ENCODE measurements at regions not wholly inside any gene's neighbourhood (a gene's known extent, or its start where the extent isn't known, plus 50 kb on each side); places are given as distances from the start of the nearest gene placed in this dataset.
"Not testable (repeated sequence)": the region's sequence is repeated elsewhere in the genome, so short reads cannot be mapped to it uniquely, and the experiment has no call there.

DNA sequence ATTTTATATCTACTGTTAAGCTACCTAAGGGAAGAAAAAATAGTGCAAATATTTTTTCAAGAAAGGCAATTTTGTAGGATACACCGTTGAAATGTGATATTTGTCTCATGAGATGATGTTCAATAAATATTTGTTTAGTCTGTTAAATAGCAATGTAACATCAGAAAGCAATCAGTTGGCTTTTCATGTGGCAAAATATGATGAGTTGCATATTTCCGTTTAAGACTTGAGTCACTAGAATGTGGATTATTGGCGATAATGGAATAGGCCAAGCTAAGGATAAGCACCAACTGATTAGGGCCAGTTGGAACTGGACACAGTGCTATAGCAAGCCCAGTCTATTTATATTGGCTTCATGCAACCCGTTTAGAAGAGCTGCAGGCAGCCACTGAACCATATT is 250.4 kb upstream of the SLC16A7 start:
- no peak for DNase-seq (ENCODE audit: low spot score)

DNA sequence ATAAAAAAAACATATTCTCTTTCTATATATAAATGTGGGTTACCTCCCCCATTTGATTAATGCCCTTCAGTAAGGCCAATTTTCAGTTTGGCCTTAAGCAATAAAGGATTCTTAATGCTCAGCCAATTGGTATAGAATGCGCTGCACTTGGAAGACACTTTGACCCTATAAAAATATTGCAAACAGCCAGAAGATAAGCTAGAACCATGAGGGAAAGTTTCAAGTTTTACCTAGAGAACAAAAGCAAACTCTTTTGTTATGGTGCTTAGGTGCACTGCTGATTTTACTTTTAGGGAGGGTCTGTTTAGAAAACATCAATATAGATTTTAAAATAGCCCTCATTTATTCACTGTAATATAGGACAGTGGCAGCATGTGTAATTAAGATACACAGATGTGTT is 251.6 kb upstream of the SLC16A7 start:
- no peak for DNase-seq (ENCODE audit: low spot score)

DNA sequence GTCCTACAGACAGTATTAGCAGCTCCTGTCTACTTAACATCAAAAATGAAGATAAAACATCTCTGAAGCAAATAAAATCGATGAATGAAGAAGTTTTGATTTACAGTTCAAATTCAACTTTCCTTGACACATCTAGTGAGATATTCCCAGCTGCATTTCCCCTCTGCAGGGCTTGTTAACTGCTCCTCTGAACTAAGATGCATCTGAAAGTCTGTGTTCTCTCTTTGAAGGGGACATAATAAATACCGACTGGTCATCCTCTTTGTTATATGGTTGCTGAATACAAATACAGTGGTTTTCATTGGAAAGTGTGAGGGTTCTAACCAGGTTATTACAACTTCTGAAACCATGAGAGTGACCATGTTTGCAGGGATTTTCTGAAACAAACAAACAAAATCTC is 266.4 kb upstream of the SLC16A7 start:
- DNase-seq (ENCODE audit: low spot score): no peak

DNA sequence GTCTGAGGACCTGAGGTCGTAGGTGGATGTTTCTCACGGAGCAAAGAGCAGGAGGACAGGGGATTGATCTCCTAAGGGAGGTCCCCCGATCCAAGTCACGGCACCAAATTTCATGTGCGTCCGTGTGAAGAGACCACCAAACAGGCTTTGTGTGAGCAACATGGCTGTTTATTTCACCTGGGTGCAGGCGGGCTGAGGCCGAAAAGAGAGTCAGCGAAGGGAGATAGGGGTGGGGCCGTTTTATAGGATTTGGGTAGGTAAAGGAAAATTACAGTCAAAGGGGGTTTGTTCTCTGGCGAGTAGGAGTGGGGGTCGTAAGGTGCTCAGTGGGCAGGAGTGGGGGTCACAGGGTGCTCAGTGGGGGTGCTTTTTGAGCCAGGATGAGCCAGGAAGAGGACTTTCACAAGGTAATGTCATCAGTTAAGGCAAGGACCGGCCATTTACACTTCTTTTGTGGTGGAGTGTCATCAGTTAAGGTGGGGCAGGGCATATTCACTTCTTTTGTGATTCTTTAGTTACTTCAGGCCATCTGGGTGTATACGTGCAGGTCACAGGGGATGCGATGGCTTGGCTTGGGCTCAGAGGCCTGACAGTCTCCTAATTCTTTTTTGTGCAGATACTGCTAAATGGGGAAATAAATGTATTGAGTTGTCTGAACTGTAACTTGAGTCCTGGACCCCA is 267.3 kb upstream of the SLC16A7 start:
- not testable (repeated sequence) for DNase-seq (ENCODE audit: low spot score)

DNA sequence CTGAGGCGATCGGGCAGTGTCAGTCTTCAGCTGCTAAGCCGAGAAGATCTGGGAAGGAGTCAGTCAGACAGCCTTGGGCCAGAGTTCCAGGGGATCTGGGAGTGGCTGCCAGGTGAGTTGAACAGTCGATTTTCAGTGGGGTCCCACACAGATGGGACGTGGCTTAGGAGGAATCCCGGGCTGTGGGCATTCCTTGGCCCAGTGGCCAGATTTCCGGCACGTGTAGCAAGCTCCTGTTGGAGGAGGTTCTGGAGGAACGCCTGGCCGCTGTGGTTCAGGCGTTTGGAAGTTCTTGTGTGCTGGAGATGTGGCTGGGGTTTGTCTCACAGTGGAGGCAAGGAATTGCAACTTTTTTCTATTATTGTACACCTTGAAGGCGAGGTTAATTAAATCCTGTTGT is 269.4 kb upstream of the SLC16A7 start:
- DNase-seq (ENCODE audit: low spot score): not testable (repeated sequence)

DNA sequence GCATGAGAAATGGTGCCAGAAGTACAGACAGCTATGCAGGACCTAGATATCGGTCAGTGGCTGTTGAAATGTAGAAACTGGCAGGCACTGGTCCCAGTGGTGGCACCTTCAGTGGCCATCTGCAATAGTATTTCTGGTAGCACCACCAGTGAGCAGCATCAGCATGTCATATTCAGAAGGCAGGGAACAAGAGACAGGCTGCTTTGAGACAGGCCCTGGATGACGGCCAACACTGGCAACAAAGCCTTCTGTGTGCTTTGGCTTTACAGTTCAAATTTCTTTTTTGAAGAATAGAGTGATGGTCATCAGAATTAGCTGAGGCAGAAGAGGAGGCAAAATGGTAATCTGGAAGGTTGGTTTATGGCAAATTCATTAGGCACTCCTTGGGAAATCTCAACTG is 273.4 kb upstream of the SLC16A7 start:
- DNase-seq (ENCODE audit: low spot score): peak; percentile 95

DNA sequence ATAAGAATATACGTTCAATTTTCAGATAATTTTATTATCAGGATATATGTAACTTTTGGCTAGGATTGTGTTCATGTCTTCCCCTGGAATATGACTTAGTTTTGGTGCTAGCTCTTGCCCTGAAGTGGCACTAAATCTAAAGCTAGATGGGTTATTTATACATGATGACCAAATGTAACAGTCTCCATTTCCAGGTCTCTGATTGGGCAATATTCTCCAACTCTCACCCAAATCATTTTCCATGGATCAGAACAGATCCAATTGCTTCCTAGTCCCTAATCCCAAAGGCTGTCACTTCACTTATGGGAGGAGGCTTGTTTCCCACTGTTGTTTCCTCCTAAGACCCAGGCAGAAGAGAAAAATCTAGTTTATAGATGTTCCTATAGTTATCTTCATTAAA is 274.6 kb upstream of the SLC16A7 start:
- DNase-seq (ENCODE audit: low spot score): no peak

DNA sequence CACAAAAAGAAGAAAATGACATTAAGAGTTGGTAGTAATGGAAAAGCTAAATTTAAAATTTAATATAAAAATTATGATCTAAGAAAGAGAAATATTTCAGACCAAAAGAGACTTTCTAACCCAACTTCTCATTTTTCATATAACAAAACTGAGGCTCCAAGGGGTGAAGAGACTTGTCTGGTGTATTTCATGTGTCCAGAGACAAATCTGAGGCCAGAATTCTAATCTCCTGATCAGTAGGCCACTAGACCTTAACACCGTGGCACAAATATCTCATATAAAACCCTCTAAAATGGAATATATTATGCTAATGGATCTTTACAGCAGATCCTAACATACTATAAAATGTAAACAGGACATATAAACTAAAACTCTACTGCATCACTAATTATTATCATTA is 275.7 kb upstream of the SLC16A7 start:
- no peak for DNase-seq (ENCODE audit: low spot score)

DNA sequence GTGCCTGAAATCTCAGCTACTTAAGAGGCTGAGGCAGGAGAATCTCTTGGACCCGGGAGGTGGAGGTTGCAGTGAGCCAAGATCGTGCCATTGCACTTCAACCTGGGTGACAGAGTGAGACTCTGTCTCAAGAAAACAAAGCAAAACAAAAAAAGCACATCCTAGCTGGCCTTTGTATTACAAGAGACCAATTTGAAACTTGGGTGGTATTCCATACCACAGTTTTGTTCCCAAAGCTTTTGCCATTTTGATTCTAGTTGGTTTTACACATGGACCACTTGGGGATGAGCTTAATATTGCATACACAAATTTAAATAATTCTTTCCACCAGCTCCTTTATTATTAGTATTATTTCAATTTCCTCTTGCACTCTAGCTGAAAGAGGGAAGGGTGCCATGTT is 276.9 kb upstream of the SLC16A7 start:
- no peak for DNase-seq (ENCODE audit: low spot score)

DNA sequence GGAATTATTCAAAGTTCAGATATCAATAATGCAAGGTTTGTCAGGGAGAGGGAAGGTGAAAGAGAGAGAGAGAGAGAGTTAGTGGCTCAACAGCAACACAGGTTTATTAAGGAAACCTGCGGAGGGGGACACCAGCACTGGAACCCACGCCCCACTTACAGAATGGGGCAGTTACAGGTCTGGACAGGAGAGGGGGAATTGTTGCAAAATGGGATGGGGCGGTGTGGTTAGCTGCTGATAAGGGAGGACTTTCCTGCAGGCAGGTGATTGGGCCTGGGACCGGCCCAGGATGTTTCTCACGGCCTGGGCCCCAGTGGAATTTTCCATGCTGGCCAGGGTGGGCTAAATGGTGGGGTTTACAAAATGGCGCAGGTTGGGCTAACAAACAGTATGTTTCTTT is 278.2 kb upstream of the SLC16A7 start:
- DNase-seq (ENCODE audit: low spot score): no peak

DNA sequence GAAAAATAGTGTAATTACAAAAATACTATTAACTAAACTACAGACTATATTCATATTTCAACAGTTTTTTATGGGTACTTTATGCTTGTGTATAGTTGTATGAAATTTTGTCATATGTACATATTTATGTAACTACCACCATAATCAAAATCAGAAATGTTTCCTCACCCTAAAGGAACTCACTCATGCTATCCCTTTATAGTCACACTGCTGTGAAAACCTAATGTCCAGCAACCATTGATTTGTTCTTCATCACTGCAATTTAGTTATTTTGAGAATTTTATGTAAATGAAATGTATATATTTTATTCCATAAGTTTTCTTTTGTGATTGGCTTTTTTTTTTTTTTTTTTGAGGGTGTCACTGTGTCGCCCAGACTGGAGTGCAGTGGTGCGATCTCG is 278.9 kb upstream of the SLC16A7 start:
- no peak for DNase-seq (ENCODE audit: low spot score)

DNA sequence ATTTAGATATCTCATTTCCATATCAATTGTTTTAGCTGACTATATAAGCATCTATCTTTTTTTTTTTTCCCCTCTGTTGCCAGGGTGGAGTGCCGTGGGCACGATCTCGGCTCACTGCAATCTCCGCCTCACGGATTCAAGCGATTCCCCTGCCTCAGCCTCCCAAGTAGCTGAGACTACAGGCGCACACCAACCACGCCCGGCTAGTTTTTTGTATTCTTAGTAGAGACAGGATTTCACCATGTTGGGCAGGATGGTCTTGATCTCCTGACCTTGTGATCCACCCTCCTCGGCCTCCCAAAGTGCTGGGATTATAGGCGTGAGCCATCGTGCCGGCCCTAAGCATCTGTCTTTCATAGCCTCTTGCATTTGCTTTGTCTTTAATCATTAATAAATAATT is 279.5 kb upstream of the SLC16A7 start:
- DNase-seq (ENCODE audit: low spot score): not testable (repeated sequence)

DNA sequence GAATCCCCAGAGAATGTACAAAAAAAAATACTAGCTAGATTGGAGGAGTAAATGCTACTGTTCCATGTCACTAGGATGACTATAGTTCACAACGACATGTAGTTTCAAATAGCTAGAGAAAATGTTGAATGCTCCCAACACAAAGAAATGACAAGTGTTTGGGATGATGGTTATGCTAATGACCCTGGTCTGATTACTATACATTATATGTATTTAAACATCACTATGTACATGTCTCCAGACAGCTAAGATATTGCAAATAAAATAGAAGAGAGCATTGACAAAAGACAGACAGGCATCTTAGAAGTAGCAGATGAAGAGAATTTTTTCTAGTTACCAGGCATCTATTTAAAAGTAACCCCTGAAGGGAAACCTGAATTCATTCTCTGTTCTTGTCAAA is 281.6 kb upstream of the SLC16A7 start:
- no peak for DNase-seq (ENCODE audit: low spot score)

DNA sequence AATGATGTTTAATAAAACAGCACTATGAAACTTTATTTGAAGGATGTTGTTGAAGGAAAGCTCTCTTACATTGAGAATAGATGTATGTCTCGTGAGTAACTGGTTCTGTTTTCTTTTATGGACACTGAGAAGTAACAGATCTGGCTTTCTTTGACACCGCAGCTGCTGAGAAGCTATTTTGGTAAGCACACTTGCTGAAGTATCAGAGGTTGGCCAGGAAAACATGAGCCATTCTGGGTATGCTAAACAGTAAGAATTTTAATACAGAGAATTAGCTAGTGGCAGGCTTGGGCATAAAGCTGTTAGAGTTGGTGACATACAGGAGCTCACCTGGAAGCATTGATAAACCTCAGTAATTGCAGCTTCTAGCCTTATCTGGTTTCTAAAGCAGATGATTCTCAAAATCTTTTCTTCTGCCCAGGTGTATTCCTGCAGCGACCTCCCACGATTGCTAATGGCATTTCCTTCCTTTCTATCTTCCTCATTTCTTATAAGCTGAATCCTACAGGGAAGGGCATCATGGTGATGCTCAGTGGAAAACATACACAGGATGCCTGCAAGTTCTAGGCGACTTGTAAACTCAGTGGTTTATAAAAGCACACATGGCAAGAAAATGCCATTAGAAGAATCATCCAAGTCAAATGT is 291.6 kb upstream of the SLC16A7 start:
- no peak for DNase-seq (ENCODE audit: low spot score)

DNA sequence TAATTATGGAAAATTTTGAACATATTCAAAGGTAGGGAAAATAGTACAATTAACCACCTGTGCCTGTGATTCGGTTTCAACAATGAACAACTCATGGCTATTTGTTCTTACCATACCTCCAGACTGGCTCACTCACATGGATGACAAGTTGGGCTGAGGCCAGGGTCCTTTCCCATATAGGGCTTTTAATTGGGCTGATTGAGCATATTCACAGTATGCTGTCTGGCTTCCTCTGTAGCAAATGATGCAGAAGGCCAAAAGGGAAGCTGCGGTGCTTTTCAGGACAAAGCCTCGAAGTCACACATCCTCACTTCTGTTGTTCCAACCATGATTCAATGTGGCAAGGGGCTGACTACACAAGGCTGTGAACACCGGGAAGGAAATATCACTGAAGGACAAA is 297.5 kb upstream of the SLC16A7 start:
- no peak for DNase-seq (ENCODE audit: low spot score)

DNA sequence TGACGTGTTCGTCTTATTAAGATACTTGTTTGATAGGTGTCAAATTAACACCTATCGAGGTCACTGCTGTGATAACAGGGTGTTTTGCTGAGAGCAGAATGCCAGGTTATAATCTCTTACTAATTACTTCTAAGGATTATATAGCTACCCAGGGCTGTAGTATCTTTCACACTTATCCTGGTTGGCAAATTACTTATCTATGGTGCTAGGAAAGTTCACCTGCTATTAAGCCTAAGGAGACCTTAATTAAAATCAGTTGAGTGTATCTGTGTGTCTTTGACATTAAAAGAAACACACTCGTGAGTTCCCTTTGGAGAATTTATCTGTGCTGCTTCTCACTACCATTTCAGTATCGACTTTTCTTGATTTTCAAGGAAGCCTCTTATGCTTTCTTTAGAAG is 301.6 kb upstream of the SLC16A7 start:
- DNase-seq (ENCODE audit: low spot score): no peak

DNA sequence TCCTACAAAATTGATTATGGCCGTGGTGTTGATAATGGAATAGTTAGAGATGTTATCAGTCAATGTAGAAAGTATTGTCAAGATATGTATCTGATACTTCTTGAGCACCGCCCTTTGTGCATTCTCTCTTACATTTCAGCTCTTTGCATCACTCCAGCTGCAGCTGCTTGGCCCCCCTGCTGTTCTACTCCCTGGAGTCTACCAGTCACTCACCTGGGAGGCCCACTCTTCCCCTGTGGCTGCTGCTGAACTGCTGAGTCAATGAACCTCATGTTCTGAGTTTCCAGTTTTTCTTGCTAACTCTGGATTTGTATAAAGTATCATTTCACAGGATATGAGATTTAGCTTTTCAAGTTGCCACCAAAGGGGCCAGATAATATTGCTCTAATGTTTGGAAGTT is 312.8 kb upstream of the SLC16A7 start:
- DNase-seq (ENCODE audit: low spot score): no peak

DNA sequence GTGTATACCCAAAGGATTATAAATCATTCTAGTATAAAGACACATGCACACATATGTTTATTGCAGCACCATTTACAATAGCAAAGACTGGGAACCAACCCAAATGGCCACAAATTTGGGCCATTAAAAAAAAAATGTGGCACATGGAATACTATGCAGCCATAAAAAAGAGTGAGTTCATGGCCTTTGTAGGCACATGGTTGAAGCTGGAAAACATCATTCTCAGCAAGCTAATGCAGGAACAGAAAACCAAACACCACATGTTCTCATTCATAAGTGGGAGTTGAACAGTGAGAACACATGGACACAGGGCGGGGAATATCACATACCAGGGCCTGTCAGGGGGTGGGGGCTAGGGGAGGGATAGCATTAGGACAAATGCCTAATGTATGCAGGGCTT is 322.3 kb upstream of the SLC16A7 start:
- DNase-seq (ENCODE audit: low spot score): not testable (repeated sequence)

DNA sequence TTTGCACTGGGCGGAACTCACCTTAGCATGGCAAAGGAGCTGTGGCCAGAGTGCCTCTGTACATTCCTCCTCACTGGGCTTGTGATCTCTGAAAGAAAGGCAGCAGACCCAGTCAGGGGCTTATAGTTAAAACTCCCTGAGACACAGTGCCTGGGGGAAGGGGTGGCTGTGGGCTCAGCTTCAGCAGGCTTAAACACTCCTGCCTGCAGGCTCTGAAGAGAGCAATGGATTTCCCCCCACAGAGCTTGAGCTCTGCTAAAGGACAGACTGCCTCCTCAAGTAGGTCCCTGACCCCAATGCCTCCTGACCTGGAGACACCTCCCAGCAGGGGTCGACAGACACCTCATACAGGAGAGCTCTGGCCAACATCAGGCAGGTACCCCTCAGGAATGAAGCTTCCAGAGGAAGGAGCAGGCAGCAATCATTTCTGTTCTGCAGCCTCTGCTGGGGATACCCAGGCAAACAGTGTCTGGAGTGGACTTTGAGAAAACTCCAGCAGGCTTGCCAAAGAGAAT is 327.5 kb upstream of the SLC16A7 start:
- DNase-seq (ENCODE audit: low spot score): no peak

DNA sequence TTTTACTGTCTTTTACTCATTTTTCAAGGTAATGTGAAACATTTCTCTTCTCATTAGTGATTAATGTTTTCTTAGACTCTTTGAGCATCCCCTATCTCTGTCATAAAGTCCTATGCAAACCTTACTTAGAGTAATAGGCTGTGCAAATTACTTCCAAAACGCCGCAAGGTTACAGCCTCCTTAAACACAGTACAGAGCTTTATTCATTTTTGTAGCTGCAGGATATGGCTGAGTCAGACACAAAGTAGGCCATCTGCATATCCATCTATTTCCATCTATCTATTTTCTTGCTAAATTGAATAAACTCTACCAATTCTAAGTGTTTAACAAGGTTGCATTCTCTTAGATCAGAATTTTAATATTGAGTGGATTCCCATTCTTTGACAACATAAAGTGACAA is 335.6 kb upstream of the SLC16A7 start:
- no peak for DNase-seq (ENCODE audit: low spot score)

DNA sequence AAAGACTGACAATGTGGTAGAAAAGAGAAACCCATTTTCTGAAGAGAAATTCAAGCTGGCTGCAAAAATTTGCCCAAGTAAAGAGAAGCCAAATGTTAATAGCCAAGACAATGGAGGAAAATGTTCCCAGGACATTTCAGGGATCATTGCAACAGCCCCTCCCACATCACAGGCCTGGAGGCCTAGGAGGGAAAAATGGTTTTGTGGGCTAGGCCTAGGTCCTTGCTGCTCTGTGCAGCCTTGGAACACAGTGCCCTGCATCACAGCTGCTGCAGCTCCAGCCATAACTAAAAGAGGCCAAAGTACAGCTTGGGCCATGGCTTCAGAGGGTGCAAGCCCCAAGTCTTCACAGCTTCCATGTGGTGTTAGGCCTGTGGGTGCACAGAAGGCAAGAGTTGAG is 332.4 kb upstream of the LRIG3 start:
- no peak for DNase-seq (ENCODE audit: low spot score)

DNA sequence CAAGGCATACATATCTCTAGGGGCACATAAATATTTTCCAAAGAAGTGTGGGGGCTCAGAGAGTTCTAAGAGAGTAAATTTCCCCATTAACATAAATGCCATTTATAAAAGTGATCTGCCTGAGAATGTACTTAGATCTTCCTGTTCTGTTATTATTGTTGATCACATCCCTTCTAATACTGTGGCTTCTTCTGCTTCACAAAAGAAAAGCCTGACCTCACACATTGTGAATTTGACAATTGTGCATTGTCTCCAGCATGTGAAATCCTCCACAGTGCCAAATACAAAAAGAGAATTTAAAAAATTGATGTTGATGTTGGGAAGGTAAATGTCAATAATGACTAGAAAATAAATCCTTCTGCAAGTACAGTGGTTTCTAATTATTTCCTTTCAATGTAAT is 330.5 kb upstream of the LRIG3 start:
- DNase-seq (ENCODE audit: low spot score): no peak

DNA sequence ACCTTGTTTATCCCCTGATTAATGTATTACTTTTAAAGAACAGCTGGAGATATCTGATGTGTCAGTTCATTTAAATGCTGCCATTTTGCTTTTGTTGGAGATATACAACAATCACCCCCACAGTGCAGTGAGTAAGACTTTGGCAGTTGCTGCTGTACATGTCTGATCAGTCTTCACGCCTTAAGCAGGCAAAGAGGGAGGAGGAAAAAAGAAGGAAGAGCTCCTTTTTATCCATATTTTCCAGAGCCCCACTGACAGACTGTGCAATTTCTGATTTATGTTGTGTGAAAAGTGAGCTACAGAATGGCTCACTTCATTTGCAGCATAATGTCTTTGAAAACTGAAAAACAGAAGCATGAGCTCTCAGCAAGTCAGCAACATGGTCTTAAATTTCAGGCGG is 319.7 kb upstream of the LRIG3 start:
- peak; percentile 6 for DNase-seq (ENCODE audit: low spot score)

DNA sequence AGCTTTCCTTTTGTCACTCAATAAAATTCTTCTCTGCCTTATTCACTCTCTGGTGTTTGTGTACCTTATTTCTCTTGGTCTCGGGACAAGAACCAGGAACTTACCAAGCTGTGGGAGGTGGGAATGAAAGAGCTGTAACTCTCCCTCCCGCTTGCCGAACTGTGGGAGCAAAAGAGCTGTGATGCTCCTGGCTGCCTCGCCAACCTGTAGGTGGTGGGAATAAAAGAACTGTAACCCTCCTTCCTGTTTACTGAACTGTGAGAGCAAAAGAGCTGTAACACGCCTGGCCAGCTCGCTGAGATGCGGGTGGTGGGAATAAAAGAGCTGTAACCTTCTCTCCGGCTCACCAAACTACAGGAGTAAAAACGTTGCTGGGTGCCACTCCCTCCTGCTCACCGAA is 314.1 kb upstream of the LRIG3 start:
- DNase-seq (ENCODE audit: low spot score): no peak

Measured in Ammon's horn (tissue), 1 donor.